Mucosa of descending colon (tissue), 3 donors: ENCODE measurements at regions not wholly inside any gene's neighbourhood (a gene's known extent, or its start where the extent isn't known, plus 50 kb on each side); places are given as distances from the start of the nearest gene placed in this dataset.

Experiments
- ATAC-seq: fragments of 200-7000 bp; cut with Tn5 transposase; one replicate; pipeline ENCODE4 v1.9.1; 2020; ENCODE audit warnings: mild to moderate bottlenecking, moderate library complexity
- DNase-seq, 3 donors: peaks; one replicate each; pipeline ENCODE4 v3.0.0-alpha.2; 2020
- H3K36me3 ChIP-seq: fragments of 200-600 bp; one replicate; pipeline ENCODE4 v1.8.0; 2021; ENCODE audit warnings: low read depth, mild to moderate bottlenecking
- H3K4me1 ChIP-seq: fragments of 200-600 bp; one replicate; pipeline ENCODE4 v1.8.0; 2021; ENCODE audit warnings: low read depth, mild to moderate bottlenecking
- H3K4me3 ChIP-seq: fragments of 200-600 bp; one replicate; pipeline ENCODE4 v1.8.0; 2021; ENCODE audit warnings: mild to moderate bottlenecking
- H3K9me3 ChIP-seq: fragments of 200-600 bp; one replicate; pipeline ENCODE4 v1.8.0; 2021; ENCODE audit warnings: mild to moderate bottlenecking
- CTCF ChIP-seq: fragments of 200-600 bp; IDR thresholded peaks from one replicate; pipeline ENCODE4 v1.8.0; 2022; ENCODE audit warnings: antibody characterized with exemption, mild to moderate bottlenecking
- intact Hi-C, 2 donors: fragments of 100-400 bp; cut with DNase I in 1 of 2; cut with micrococcal nuclease in 1 of 2; formaldehyde crosslinking; loops; one replicate each; pipeline versions ENCODE4 v1.11.0 to v1.11.1; 2022; cut with DNase I, micrococcal nuclease
- donor health status: DM: no; HTN: no; CAD: no; lungs with moderate emphysema.
- donor health status: DM: no; HTN: no; CAD: no.
- donor health status: DM: no; HTN: yes; CAD: no.

- DNase-seq (no peak), ATAC-seq (no peak)
- Histone ChIP-seq H3K9me3 (no peaks in the 10 kb centered on the region), H3K4me1 (no peaks in the 10 kb centered on the region), H3K4me3 (no peak overlapping the region), H3K36me3 (no peaks in the 10 kb centered on the region)
- no peak for TF ChIP-seq CTCF
- intact Hi-C loops = no loop called here
These were observed 261.9 kb downstream of the ARL4A start for GRCh38 chr7:12949060-12949931.

- no peak for TF ChIP-seq CTCF
- no peak overlapping the region for H3K4me3 ChIP-seq
- no peaks in the 10 kb centered on the region for H3K36me3 ChIP-seq
- ATAC-seq = peak; percentile 46
- intact Hi-C loops = no loop called here
- no peak for DNase-seq
- no peaks in the 10 kb centered on the region for H3K4me1 ChIP-seq
- no peaks in the 10 kb centered on the region for H3K9me3 ChIP-seq
These were observed 264.0 kb downstream of the ARL4A start for GRCh38 chr7:12951397-12951801.

- TF ChIP-seq CTCF = no peak
- no peak for DNase-seq
- intact Hi-C loops = no loop called here
These were observed 267.1 kb downstream of the ARL4A start for GRCh38 chr7:12954380-12955033.

GRCh38 chr7:12957487-12957886, 270.1 kb downstream of the ARL4A start:
- no peak for TF ChIP-seq CTCF
- no peaks in the 10 kb centered on the region for H3K36me3 ChIP-seq
- intact Hi-C loops = no loop called here
- ATAC-seq (no peak), DNase-seq (no peak)
- H3K4me3 ChIP-seq = no peak overlapping the region
- H3K9me3 ChIP-seq = no peaks in the 10 kb centered on the region
- no peaks in the 10 kb centered on the region for H3K4me1 ChIP-seq

More at GRCh38 chr7:12954380-12955033, 267.1 kb downstream of the ARL4A start:
- no peak overlapping the region for H3K4me3 ChIP-seq
- no peaks in the 10 kb centered on the region for H3K36me3 ChIP-seq
- no peaks in the 10 kb centered on the region for H3K9me3 ChIP-seq
- no peaks in the 10 kb centered on the region for H3K4me1 ChIP-seq
- no peak for ATAC-seq

- intact Hi-C loops = no loop called here
- TF ChIP-seq CTCF = no peak
- no peak for ATAC-seq
- Histone ChIP-seq H3K9me3 (no peaks in the 10 kb centered on the region), H3K4me1 (no peaks in the 10 kb centered on the region), H3K36me3 (no peaks in the 10 kb centered on the region), H3K4me3 (no peak overlapping the region)
- no peak for DNase-seq
These were observed 274.6 kb downstream of the ARL4A start for GRCh38 chr7:12961910-12962480.
